Activated CD4-positive, alpha-beta T cell treated with anti-CD3 and anti-CD28 coated beads, Interleukin-2, amount 50 U/mL, for 4 hours (primary cell): ENCODE measurements at regions not wholly inside any gene's neighbourhood (a gene's known extent, or its start where the extent isn't known, plus 50 kb on each side); places are given as distances from the start of the nearest gene placed in this dataset.

Experiments
- DNase-seq, 2 experiments: peaks; one replicate each; pipeline ENCODE4 v3.0.0-alpha.2; 2020

- DNase-seq: no peak
Measured at GRCh38 chr18:25470062-25470461, 118.1 kb upstream of the ZNF521 start.

GRCh38 chr18:25469489-25469888 lies 117.5 kb upstream of the ZNF521 start:
- DNase-seq: no peak

- DNase-seq: no peak
Measured at GRCh38 chr18:25467226-25467987, 115.4 kb upstream of the ZNF521 start.

GRCh38 chr18:25465152-25465732 lies 113.3 kb upstream of the ZNF521 start:
- no peak for DNase-seq

- DNase-seq: no peak
Measured at GRCh38 chr18:25464227-25464626, 112.3 kb upstream of the ZNF521 start.

GRCh38 chr18:25463726-25464125 lies 111.8 kb upstream of the ZNF521 start:
- DNase-seq: no peak

GRCh38 chr18:25459814-25460213 lies 107.8 kb upstream of the ZNF521 start:
- no peak for DNase-seq

- DNase-seq: no peak
Measured at GRCh38 chr18:25457601-25458000, 105.6 kb upstream of the ZNF521 start.

GRCh38 chr18:25457126-25457525 lies 105.2 kb upstream of the ZNF521 start:
- no peak for DNase-seq

GRCh38 chr18:25456334-25457010 lies 104.5 kb upstream of the ZNF521 start:
- no peak for DNase-seq

GRCh38 chr18:25455646-25456045 lies 103.7 kb upstream of the ZNF521 start:
- DNase-seq: no peak

- no peak for DNase-seq
Measured at GRCh38 chr18:25455159-25455558, 103.2 kb upstream of the ZNF521 start.

GRCh38 chr18:25454730-25455129 lies 102.8 kb upstream of the ZNF521 start:
- DNase-seq: no peak

- no peak for DNase-seq
Measured at GRCh38 chr18:25454270-25454659, 102.3 kb upstream of the ZNF521 start.

- no peak for DNase-seq
Measured at GRCh38 chr18:25453556-25454269, 101.7 kb upstream of the ZNF521 start.

- no peak for DNase-seq
Measured at GRCh38 chr18:25451077-25451658, 99.2 kb upstream of the ZNF521 start.

- no peak for DNase-seq
Measured at GRCh38 chr18:25449046-25449445, 97.1 kb upstream of the ZNF521 start.

- DNase-seq: no peak
Measured at GRCh38 chr18:25446972-25447371, 95.0 kb upstream of the ZNF521 start.

- no peak for DNase-seq
Measured at GRCh38 chr18:25445430-25445829, 93.5 kb upstream of the ZNF521 start.

GRCh38 chr18:25443776-25444175 lies 91.8 kb upstream of the ZNF521 start:
- DNase-seq: no peak

GRCh38 chr18:25435149-25435782 lies 83.3 kb upstream of the ZNF521 start:
- no peak for DNase-seq

- DNase-seq: no peak
Measured at GRCh38 chr18:25434745-25435144, 82.8 kb upstream of the ZNF521 start.

- DNase-seq: no peak
Measured at GRCh38 chr18:25433590-25433989, 81.6 kb upstream of the ZNF521 start.
